HCT116 (cell line): ENCODE measurements at regions not wholly inside any gene's neighbourhood (a gene's known extent, or its start where the extent isn't known, plus 50 kb on each side); places are given as distances from the start of the nearest gene placed in this dataset.

ENCODE experiments used
- CBX3 ChIP-seq: IDR thresholded peaks from 2 replicates; pipeline ENCODE4 v1.6.1; 2012; ENCODE audit warnings: low read depth
- YY1 ChIP-seq: IDR thresholded peaks from 2 replicates; pipeline ENCODE4 v1.6.1; 2011; ENCODE audit warnings: low read length, low read depth, moderate library complexity, mild to moderate bottlenecking; ENCODE audit not compliant: insufficient replicate concordance; ENCODE audit errors: extremely low read depth

- TF ChIP-seq YY1 (no peak), CBX3 (no peak)
These were observed 966.0 kb downstream of the PCDH17 start for GRCh38 chr13:58597552-58597951.
